H9 (cell line): ENCODE measurements at regions not wholly inside any gene's neighbourhood (a gene's known extent, or its start where the extent isn't known, plus 50 kb on each side); places are given as distances from the start of the nearest gene placed in this dataset.

Experiments
- DNase-seq: peaks from one replicate; pipeline ENCODE4 v3.0.0-alpha.2; 2017
- H2AFZ ChIP-seq: one replicate; pipeline ENCODE4 v1.6.1; 2013; ENCODE audit warnings: mild to moderate bottlenecking, low read length, control low read depth, moderate library complexity
- H2AK5ac ChIP-seq: 2 replicates; pipeline ENCODE4 v1.6.1; 2013; ENCODE audit warnings: low read length, control low read depth, mixed read lengths; ENCODE audit not compliant: insufficient read length
- H2BK120ac ChIP-seq: one replicate; pipeline ENCODE4 v1.6.1; 2013; ENCODE audit warnings: low read depth, mild to moderate bottlenecking, low read length, control low read depth, inconsistent platforms; ENCODE audit not compliant: poor library complexity, severe bottlenecking
- H2BK12ac ChIP-seq: 2 replicates; pipeline ENCODE4 v1.6.1; 2013; ENCODE audit warnings: low read length, control low read depth, mixed read lengths, low read depth; ENCODE audit not compliant: insufficient read length
- H2BK15ac ChIP-seq: 2 replicates; pipeline ENCODE4 v1.6.1; 2013; ENCODE audit warnings: low read depth, low read length, control low read depth
- H2BK20ac ChIP-seq: one replicate; pipeline ENCODE4 v1.6.1; 2013; ENCODE audit warnings: low read depth, mild to moderate bottlenecking, low read length, control low read depth, inconsistent platforms; ENCODE audit not compliant: poor library complexity, severe bottlenecking
- H2BK5ac ChIP-seq: 2 replicates; pipeline ENCODE4 v1.6.1; 2013; ENCODE audit warnings: low read length, control low read depth, mixed read lengths; ENCODE audit not compliant: insufficient read length
- H3K14ac ChIP-seq: 2 replicates; pipeline ENCODE4 v1.6.1; 2013; ENCODE audit warnings: low read length, control low read depth; ENCODE audit not compliant: insufficient read depth
- H3K18ac ChIP-seq: 2 replicates; pipeline ENCODE4 v1.6.1; 2013; ENCODE audit warnings: low read depth, mild to moderate bottlenecking, mixed read lengths, low read length, control low read depth; ENCODE audit not compliant: insufficient read length
- H3K23ac ChIP-seq: 2 replicates; pipeline ENCODE4 v1.6.1; 2013; ENCODE audit warnings: low read length, control low read depth, mixed read lengths, low read depth; ENCODE audit not compliant: insufficient read length
- H3K23me2 ChIP-seq: 2 replicates; pipeline ENCODE4 v1.6.1; 2013; ENCODE audit warnings: low read depth, mild to moderate bottlenecking, mixed read lengths, low read length, control low read depth; ENCODE audit not compliant: insufficient read length, poor library complexity, severe bottlenecking
- H3K27ac ChIP-seq: 2 replicates; pipeline ENCODE4 v1.5.1; 2013; ENCODE audit warnings: low read length, control low read depth, mixed read lengths, low read depth; ENCODE audit not compliant: insufficient read length
- H3K27me3 ChIP-seq: 2 replicates; pipeline ENCODE4 v1.6.1; 2013; ENCODE audit warnings: low read length, control low read depth, inconsistent platforms; ENCODE audit not compliant: insufficient read depth
- H3K4ac ChIP-seq: 2 replicates; pipeline ENCODE4 v1.6.1; 2013; ENCODE audit warnings: low read depth, mild to moderate bottlenecking, control low read depth, inconsistent platforms, low read length, moderate library complexity
- H3K4me1 ChIP-seq: 2 replicates; pipeline ENCODE4 v1.6.1; 2013; ENCODE audit warnings: low read length, control low read depth, inconsistent platforms; ENCODE audit not compliant: insufficient read depth
- H3K4me2 ChIP-seq: 2 replicates; pipeline ENCODE4 v1.6.1; 2013; ENCODE audit warnings: low read length, control low read depth, mixed read lengths; ENCODE audit not compliant: insufficient read length, insufficient read depth
- H3K56ac ChIP-seq: 2 replicates; pipeline ENCODE4 v1.6.1; 2013; ENCODE audit warnings: low read depth, mild to moderate bottlenecking, mixed read lengths, low read length, control low read depth; ENCODE audit not compliant: insufficient read length
- H3K79me1 ChIP-seq: 2 replicates; pipeline ENCODE4 v1.6.1; 2013; ENCODE audit warnings: low read depth, mild to moderate bottlenecking, moderate library complexity, low read length, control low read depth, inconsistent platforms; ENCODE audit not compliant: insufficient read depth, poor library complexity, severe bottlenecking
- H3K79me2 ChIP-seq: 2 replicates; pipeline ENCODE4 v1.6.1; 2013; ENCODE audit warnings: low read length, control low read depth, inconsistent platforms; ENCODE audit not compliant: insufficient read depth
- H3K9ac ChIP-seq: 2 replicates; pipeline ENCODE4 v1.6.1; 2013; ENCODE audit warnings: low read length, control low read depth, mixed read lengths; ENCODE audit not compliant: insufficient read length; ENCODE audit errors: extremely low read depth
- H3K9me3 ChIP-seq: one replicate; pipeline ENCODE4 v1.6.1; 2013; ENCODE audit warnings: low read depth, low read length, inconsistent platforms; ENCODE audit not compliant: control insufficient read depth
- H3T11ph ChIP-seq: one replicate; pipeline ENCODE4 v1.6.1; 2013; ENCODE audit warnings: mild to moderate bottlenecking, low read length, control low read depth, inconsistent platforms
- H4K20me1 ChIP-seq: one replicate; pipeline ENCODE4 v1.6.1; 2013; ENCODE audit not compliant: control insufficient read depth, insufficient read length, insufficient read depth
- H4K5ac ChIP-seq: 2 replicates; pipeline ENCODE4 v1.6.1; 2013; ENCODE audit warnings: low read depth, mild to moderate bottlenecking, mixed read lengths, low read length, control low read depth; ENCODE audit not compliant: insufficient read length
- H4K8ac ChIP-seq: replicated peaks from 2 replicates; pipeline ENCODE4 v1.6.1; 2013; ENCODE audit warnings: low read length, control low read depth, mixed read lengths, low read depth; ENCODE audit not compliant: insufficient read length
- H4K91ac ChIP-seq: 2 replicates; pipeline ENCODE4 v1.6.1; 2013; ENCODE audit warnings: low read depth, mild to moderate bottlenecking, moderate library complexity, mixed read lengths, low read length, control low read depth; ENCODE audit not compliant: insufficient read length
- H3K27ac Mint-ChIP-seq, 3 experiments: 2 replicates in 2 of 3; 3 replicates in 1 of 3; pipeline ENCODE4 v1.8.0; 2020 to 2021; ENCODE audit warnings: mixed read lengths in 3 of 3, mild to moderate bottlenecking in 1 of 3, moderate library complexity in 1 of 3
- H3K27me3 Mint-ChIP-seq: 2 replicates; pipeline ENCODE4 v1.8.0; 2021; ENCODE audit warnings: low read depth, mild to moderate bottlenecking, moderate library complexity, mixed read lengths
- H3K36me3 Mint-ChIP-seq, 3 experiments: 2 replicates in 2 of 3; 3 replicates in 1 of 3; pipeline ENCODE4 v1.8.0; 2020 to 2021; ENCODE audit warnings: low read depth in 3 of 3, mixed read lengths in 3 of 3; ENCODE audit not compliant: insufficient read depth in 1 of 3
- H3K4me1 Mint-ChIP-seq, 2 experiments: 2 replicates each; pipeline ENCODE4 v1.8.0; 2020; ENCODE audit warnings: mixed read lengths in 2 of 2
- H3K4me3 Mint-ChIP-seq, 2 experiments: 2 replicates in 1 of 2; 3 replicates in 1 of 2; pipeline ENCODE4 v1.8.0; 2020 to 2021; ENCODE audit warnings: mild to moderate bottlenecking in 2 of 2, mixed read lengths in 2 of 2, moderate library complexity in 1 of 2
- H3K9me3 Mint-ChIP-seq, 2 experiments: 2 replicates in 1 of 2; 3 replicates in 1 of 2; pipeline ENCODE4 v1.8.0; 2020; ENCODE audit warnings: mild to moderate bottlenecking in 2 of 2, mixed read lengths in 2 of 2, moderate library complexity in 1 of 2
- CTCF ChIP-seq: fragments of 200-600 bp; sonication (generic); conservative IDR thresholded peaks from 3 replicates; pipeline ENCODE4 v1.8.0; 2021; ENCODE audit warnings: antibody characterized with exemption, mild to moderate bottlenecking
- WGBS: extraction: QIAGEN DNeasy Blood & Tissue Kit; methylation state at CpG from one replicate; pipeline ENCODE4 v1.1.7; 2013; ENCODE audit warnings: missing lambda C conversion rate, low lambda C conversion rate, mixed read lengths; ENCODE audit not compliant: insufficient read length; ENCODE audit errors: extremely low coverage; 5-methylcytosine and 5-hydroxymethylcytosine counted together

GRCh38 chr4:128454881-128455280, 167.3 kb upstream of the PGRMC2 start:
- no peak overlapping the region for H3K4me2 ChIP-seq
- H2BK20ac ChIP-seq: no peak overlapping the region
- no peaks in the 10 kb centered on the region for H4K20me1 ChIP-seq
- no peak overlapping the region for H2AFZ ChIP-seq
- no peaks in the 10 kb centered on the region for H3K27me3 ChIP-seq
- H3K9me3 ChIP-seq: no peaks in the 10 kb centered on the region
- no peak overlapping the region for H3T11ph ChIP-seq
- no peak for DNase-seq
- H2BK120ac ChIP-seq: no peak overlapping the region
- H3K23me2 ChIP-seq: no peaks in the 10 kb centered on the region
- H3K14ac ChIP-seq: no peak overlapping the region
- H3K4me1 Mint-ChIP-seq: peaks cover 6 to 10% of the 10 kb centered on the region in 2 experiments
- H3K4ac ChIP-seq: no peak overlapping the region
- H3K56ac ChIP-seq: no peak overlapping the region
- no peak overlapping the region for H3K18ac ChIP-seq
- no peak overlapping the region for H3K23ac ChIP-seq
- H3K27ac Mint-ChIP-seq: peak overlapping the region in 1 of 3 experiments; percentile 25; a peak in 1 of 7 replicates
- H4K91ac ChIP-seq: no peak overlapping the region
- H2BK12ac ChIP-seq: no peak overlapping the region
- no peaks in the 10 kb centered on the region for H3K79me1 ChIP-seq
- no peak overlapping the region for H4K8ac ChIP-seq
- H3K27me3 Mint-ChIP-seq: no peaks in the 10 kb centered on the region
- H3K4me3 Mint-ChIP-seq: no peak overlapping the region
- no peak for TF ChIP-seq CTCF
- no peak overlapping the region for H4K5ac ChIP-seq
- no peaks in the 10 kb centered on the region for H3K79me2 ChIP-seq
- H3K4me1 ChIP-seq: 0 out of 2 replicates have a peak, but pooled peaks cover 3% of the 10 kb centered on the region
- H3K36me3 Mint-ChIP-seq: no peaks in the 10 kb centered on the region
- H3K9ac ChIP-seq: no peak overlapping the region
- no peak overlapping the region for H2AK5ac ChIP-seq
- no peaks in the 10 kb centered on the region for H3K9me3 Mint-ChIP-seq
- no peak overlapping the region for H2BK5ac ChIP-seq
- H3K27ac ChIP-seq: no peak overlapping the region
- no CpG with 5 or more reads among the region's 4 CpGs for WGBS
- H2BK15ac ChIP-seq: no peak overlapping the region
